Keratinocyte (primary cell): ENCODE measurements at regions not wholly inside any gene's neighbourhood (a gene's known extent, or its start where the extent isn't known, plus 50 kb on each side); places are given as distances from the start of the nearest gene placed in this dataset.

Experiments
- DNase-seq: peaks from one replicate; pipeline ENCODE4 v3.0.0-alpha.2; 2011; ENCODE audit warnings: low read depth, missing footprints, low spot score
- FAIRE-seq: peaks from 2 replicates; lab custom pipeline; 2011; peaks lifted over from hg19 to GRCh38; lab: Jason Lieb, UNC
- H2AFZ ChIP-seq: 2 replicates; pipeline ENCODE4 v1.6.0; 2012; ENCODE audit warnings: low read length, control low read depth, inconsistent platforms; ENCODE audit not compliant: control insufficient read depth
- H3K27ac ChIP-seq: 2 replicates; pipeline ENCODE4 v1.5.1; 2011; ENCODE audit warnings: low read length; ENCODE audit not compliant: control insufficient read depth, insufficient read depth
- H3K27me3 ChIP-seq: 3 replicates; pipeline ENCODE4 v1.6.0; 2011; ENCODE audit warnings: low read length; ENCODE audit not compliant: control insufficient read depth, insufficient read depth; ENCODE audit errors: extremely low read depth
- H3K36me3 ChIP-seq, 2 experiments: 2 replicates in 1 of 2; 3 replicates in 1 of 2; pipeline ENCODE4 v1.5.1; 2011; ENCODE audit warnings: low read length in 2 of 2, mild to moderate bottlenecking in 1 of 2; ENCODE audit not compliant: control insufficient read depth in 2 of 2, insufficient read depth in 2 of 2; ENCODE audit errors: extremely low read depth in 1 of 2
- H3K4me1 ChIP-seq: 3 replicates; pipeline ENCODE4 v1.5.1; 2011; ENCODE audit warnings: low read length; ENCODE audit not compliant: control insufficient read depth, insufficient read depth; ENCODE audit errors: extremely low read depth
- H3K4me2 ChIP-seq: 3 replicates; pipeline ENCODE4 v1.6.0; 2011; ENCODE audit warnings: low read depth, low read length; ENCODE audit not compliant: control insufficient read depth, insufficient read depth; ENCODE audit errors: extremely low read depth
- H3K4me3 ChIP-seq, 3 experiments: fragments of 200-600 bp in 1 of 3; sonication (generic) in 1 of 3; 2 replicates in 2 of 3; 3 replicates in 1 of 3; pipeline ENCODE4 v1.5.1; 2011 to 2016; ENCODE audit warnings: low read length in 3 of 3, mild to moderate bottlenecking in 3 of 3, control low read depth in 2 of 3, inconsistent platforms in 1 of 3, low read depth in 1 of 3, mixed read lengths in 1 of 3, mixed run types in 1 of 3, moderate library complexity in 1 of 3; ENCODE audit not compliant: control insufficient read depth in 2 of 3, insufficient read depth in 2 of 3; ENCODE audit errors: extremely low read depth in 1 of 3
- H3K79me2 ChIP-seq: 2 replicates; pipeline ENCODE4 v1.6.0; 2012; ENCODE audit warnings: low read length; ENCODE audit not compliant: control insufficient read depth, insufficient read depth
- H3K9ac ChIP-seq: 3 replicates; pipeline ENCODE4 v1.6.0; 2011; ENCODE audit warnings: low read length; ENCODE audit not compliant: control insufficient read depth, insufficient read depth; ENCODE audit errors: extremely low read depth
- H3K9me1 ChIP-seq: 3 replicates; pipeline ENCODE4 v1.6.0; 2011; ENCODE audit warnings: low read length; ENCODE audit not compliant: control insufficient read depth, insufficient read depth; ENCODE audit errors: extremely low read depth
- H3K9me3 ChIP-seq: 2 replicates; pipeline ENCODE4 v1.5.1; 2012; ENCODE audit warnings: low read depth, low read length; ENCODE audit not compliant: control insufficient read depth
- H4K20me1 ChIP-seq: 3 replicates; pipeline ENCODE4 v1.6.0; 2011; ENCODE audit warnings: low read length; ENCODE audit not compliant: control insufficient read depth, insufficient read depth; ENCODE audit errors: extremely low read depth
- EZH2 ChIP-seq: IDR thresholded peaks from one replicate; pipeline ENCODE4 v1.6.1; 2012; ENCODE audit warnings: inconsistent platforms, mild to moderate bottlenecking, low read length, moderate library complexity
- dilution Hi-C: fragments of 300-500 bp; cut with MboI; formaldehyde crosslinking; loops from one replicate; pipeline ENCODE4 v1.7.0; 2020; ENCODE audit warnings: low sequenced_read_pairs; ENCODE audit not compliant: extremely low pct_ligation_motif_present
- TF ChIP-seq, protein P1 (sequence below), 3 experiments: IDR thresholded peaks in 1 of 3; conservative IDR thresholded peaks in 1 of 3; optimal IDR thresholded peaks in 1 of 3; 2 replicates in 2 of 3; 3 replicates in 1 of 3; pipeline versions ENCODE3 to v1.5.1; 2011; ENCODE audit warnings: low read length in 3 of 3, mild to moderate bottlenecking in 3 of 3, moderate library complexity in 2 of 3, control low read depth in 1 of 3, inconsistent platforms in 1 of 3; ENCODE audit not compliant: insufficient read depth in 2 of 3; ENCODE audit errors: extremely low read depth in 1 of 3

DNA sequence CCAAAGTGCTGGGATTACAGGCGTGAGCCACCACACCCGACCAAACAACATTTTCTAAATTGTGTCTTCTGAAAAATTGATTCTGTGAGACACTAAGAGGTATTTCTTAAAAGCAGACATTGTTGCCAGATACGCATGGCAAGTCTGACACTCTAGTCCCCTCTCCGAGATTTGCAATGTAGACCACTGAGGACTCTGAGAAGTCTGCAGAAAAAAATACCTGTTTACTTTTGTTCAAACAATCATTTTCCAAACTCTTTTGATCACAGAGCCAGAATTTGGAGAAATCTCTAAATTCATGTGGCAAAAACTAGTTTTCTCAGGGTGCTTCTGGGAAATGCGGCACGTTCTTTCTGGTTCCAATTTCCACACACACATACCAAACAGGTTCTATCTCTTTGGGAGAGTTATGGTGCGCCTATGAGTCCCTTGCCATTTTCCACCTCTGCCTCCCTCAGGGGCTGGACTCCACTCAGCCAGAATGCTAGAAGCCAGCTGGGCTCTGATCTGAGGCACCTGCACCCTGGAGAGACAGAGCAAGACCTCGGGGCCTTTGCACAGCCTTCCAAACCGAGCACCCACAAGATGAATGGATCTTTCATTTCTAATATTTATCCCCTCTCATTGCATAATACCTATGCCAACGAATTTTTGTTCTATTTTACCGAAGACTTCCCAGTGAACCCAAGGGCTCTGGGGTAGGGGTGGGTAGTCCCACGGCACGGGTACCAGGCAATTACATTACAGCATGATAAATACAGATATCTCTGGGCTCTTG is 152.7 kb downstream of the MYCN start:
- Histone ChIP-seq H3K27me3 (peaks cover 3% of the 10 kb centered on the region), H3K4me3 (no peak overlapping the region), H3K9me3 (no peaks in the 10 kb centered on the region), H3K27ac (no peak overlapping the region), H3K4me1 (no peaks in the 10 kb centered on the region), H2AFZ (no peak overlapping the region), H4K20me1 (no peaks in the 10 kb centered on the region), H3K79me2 (no peaks in the 10 kb centered on the region), H3K9ac (no peak overlapping the region), H3K4me2 (no peak overlapping the region), H3K9me1 (no peaks in the 10 kb centered on the region), H3K36me3 (no peaks in the 10 kb centered on the region)
- TF ChIP-seq, protein P1, sequence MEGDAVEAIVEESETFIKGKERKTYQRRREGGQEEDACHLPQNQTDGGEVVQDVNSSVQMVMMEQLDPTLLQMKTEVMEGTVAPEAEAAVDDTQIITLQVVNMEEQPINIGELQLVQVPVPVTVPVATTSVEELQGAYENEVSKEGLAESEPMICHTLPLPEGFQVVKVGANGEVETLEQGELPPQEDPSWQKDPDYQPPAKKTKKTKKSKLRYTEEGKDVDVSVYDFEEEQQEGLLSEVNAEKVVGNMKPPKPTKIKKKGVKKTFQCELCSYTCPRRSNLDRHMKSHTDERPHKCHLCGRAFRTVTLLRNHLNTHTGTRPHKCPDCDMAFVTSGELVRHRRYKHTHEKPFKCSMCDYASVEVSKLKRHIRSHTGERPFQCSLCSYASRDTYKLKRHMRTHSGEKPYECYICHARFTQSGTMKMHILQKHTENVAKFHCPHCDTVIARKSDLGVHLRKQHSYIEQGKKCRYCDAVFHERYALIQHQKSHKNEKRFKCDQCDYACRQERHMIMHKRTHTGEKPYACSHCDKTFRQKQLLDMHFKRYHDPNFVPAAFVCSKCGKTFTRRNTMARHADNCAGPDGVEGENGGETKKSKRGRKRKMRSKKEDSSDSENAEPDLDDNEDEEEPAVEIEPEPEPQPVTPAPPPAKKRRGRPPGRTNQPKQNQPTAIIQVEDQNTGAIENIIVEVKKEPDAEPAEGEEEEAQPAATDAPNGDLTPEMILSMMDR (optimal IDR thresholded peaks at IDR 0.05 in 1 of 3, IDR thresholded peaks at IDR 0.05 in 1 of 3, conservative IDR thresholded peaks at IDR 0.05 in 1 of 3; ENCODE audit: extremely low read depth in 1 of 3, insufficient read depth in 2 of 3, low read length in 3 of 3) = no peak
- TF ChIP-seq EZH2 = no peak
- FAIRE-seq = no peak
- no peak for DNase-seq
- dilution Hi-C loops = no loop called here

DNA sequence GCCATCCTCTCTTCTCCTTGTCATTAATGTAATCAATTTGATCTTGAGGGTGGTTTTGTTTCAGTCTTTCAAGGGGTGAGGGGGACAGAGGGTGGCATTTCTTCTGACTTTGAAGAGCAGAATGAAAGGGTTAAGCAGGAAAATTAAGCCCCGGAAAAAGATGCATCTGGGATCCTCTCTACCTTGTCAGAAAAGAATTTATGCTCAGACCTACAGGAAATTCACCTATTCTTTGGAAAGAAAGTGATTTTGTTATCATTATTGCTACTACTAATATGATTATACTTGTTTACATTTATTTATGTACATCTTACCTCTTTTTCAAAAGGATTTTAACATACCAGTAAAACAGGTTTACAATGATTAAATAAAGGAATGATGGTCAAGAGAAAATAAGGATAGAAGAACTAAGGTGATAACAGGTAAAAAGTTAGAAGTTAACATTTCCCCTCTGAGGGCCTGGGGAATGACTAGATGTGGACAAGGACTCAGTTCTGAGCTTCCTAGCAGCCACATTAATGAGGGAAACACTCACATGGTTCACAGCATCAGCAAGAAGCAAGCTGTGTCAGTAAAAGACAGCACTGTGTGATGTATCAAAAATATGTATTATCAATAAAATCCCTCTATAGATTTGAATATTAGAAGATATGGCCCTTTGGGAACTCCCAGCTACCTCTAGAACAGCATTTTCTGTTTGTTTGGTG is 151.4 kb downstream of the MYCN start:
- Histone ChIP-seq H3K79me2 (no peaks in the 10 kb centered on the region), H3K4me2 (no peak overlapping the region), H4K20me1 (no peaks in the 10 kb centered on the region), H3K36me3 (no peaks in the 10 kb centered on the region), H3K4me3 (no peak overlapping the region), H3K9me3 (no peaks in the 10 kb centered on the region), H3K27me3 (peaks cover 3% of the 10 kb centered on the region), H2AFZ (no peak overlapping the region), H3K9me1 (no peaks in the 10 kb centered on the region), H3K9ac (no peak overlapping the region), H3K4me1 (no peaks in the 10 kb centered on the region), H3K27ac (no peak overlapping the region)
- no peak for FAIRE-seq
- TF ChIP-seq EZH2 = no peak
- TF ChIP-seq, protein P1 (optimal IDR thresholded peaks at IDR 0.05 in 1 of 3, IDR thresholded peaks at IDR 0.05 in 1 of 3, conservative IDR thresholded peaks at IDR 0.05 in 1 of 3; ENCODE audit: extremely low read depth in 1 of 3, insufficient read depth in 2 of 3, low read length in 3 of 3) = no peak
- no peak for DNase-seq
- dilution Hi-C loops = no loop called here
